ENCODE measurements at regions not wholly inside any gene's neighbourhood (a gene's known extent, or its start where the extent isn't known, plus 50 kb on each side); places are given as distances from the start of the nearest gene placed in this dataset.
A peak's percentile ranks its signal among the peaks of the same experiment; 100 is the strongest.

DNA sequence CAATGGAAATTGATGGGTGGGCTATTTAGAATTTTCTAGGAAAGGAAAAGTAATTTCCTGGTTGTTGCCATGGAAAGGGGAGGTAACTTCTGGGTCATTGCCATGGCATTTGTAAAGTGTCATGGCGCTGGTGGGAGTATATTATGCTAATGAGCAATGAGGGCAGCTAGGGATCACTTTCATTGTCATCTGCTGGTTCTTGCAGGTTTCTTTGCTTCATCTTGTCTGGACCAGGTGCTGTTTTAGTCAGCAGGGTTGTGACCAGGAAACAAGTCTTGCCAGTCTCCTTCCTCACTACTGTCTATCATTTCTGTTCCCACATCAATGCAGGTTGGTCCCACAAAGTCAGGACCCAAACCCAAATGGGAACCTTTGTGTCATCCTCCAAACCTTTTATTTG lies 237.6 kb upstream of the C11orf87 start:
- H3K4me3 ChIP-seq (ENCODE audit: low read length), result no peak overlapping the region
- peak; percentile 34 for DNase-seq (ENCODE audit: low read depth)
- TF ChIP-seq, protein P1, sequence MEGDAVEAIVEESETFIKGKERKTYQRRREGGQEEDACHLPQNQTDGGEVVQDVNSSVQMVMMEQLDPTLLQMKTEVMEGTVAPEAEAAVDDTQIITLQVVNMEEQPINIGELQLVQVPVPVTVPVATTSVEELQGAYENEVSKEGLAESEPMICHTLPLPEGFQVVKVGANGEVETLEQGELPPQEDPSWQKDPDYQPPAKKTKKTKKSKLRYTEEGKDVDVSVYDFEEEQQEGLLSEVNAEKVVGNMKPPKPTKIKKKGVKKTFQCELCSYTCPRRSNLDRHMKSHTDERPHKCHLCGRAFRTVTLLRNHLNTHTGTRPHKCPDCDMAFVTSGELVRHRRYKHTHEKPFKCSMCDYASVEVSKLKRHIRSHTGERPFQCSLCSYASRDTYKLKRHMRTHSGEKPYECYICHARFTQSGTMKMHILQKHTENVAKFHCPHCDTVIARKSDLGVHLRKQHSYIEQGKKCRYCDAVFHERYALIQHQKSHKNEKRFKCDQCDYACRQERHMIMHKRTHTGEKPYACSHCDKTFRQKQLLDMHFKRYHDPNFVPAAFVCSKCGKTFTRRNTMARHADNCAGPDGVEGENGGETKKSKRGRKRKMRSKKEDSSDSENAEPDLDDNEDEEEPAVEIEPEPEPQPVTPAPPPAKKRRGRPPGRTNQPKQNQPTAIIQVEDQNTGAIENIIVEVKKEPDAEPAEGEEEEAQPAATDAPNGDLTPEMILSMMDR (IDR thresholded peaks at IDR 0.05; ENCODE audit: insufficient read depth, low read depth, low read length, missing control alignments), result no peak

DNA sequence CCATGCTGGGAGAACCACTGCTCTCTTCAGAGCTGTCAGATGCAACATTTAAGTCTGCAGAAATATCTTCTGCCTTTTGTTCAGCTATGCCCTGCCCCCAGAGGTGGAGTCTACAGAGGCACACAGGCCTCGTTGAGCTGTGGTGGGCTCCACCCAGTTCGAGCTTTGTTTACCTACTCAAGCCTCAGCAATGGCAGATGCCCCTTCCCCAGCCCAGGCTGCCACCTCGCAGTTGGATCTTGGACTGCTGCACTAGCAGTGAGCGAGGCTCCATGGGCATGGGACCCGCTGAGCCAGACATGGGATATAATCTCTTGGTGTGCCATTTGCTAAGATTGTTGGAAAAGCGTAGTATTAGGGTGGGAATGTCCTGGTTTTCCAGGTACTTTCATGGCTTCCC lies 229.1 kb upstream of the C11orf87 start:
- no peak for DNase-seq (ENCODE audit: low read depth)
- H3K4me3 ChIP-seq (ENCODE audit: low read length), result no peak overlapping the region
- TF ChIP-seq, protein P1 (IDR thresholded peaks at IDR 0.05; ENCODE audit: insufficient read depth, low read depth, low read length, missing control alignments), result no peak

DNA sequence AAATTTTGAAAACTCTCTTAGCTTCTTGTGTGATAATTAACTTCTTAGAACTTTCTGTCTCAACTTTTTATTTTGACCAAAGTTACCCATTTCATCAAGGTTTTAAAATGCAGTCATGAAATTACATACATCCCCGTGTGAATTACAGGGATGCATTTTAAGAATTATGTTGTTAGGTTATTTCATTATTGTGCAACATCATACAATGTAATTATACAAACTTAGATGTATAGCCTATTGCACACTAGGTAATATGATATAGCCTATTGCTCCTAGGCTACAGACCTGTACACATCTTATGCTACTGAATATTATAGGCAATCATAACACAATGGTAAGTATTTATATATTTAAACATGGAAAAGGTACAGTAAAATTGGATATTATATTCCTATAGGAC lies 228.1 kb upstream of the C11orf87 start:
- H3K4me3 ChIP-seq (ENCODE audit: low read length), result no peak overlapping the region
- TF ChIP-seq, protein P1 (IDR thresholded peaks at IDR 0.05; ENCODE audit: insufficient read depth, low read depth, low read length, missing control alignments), result no peak
- DNase-seq (ENCODE audit: low read depth), result no peak

DNA sequence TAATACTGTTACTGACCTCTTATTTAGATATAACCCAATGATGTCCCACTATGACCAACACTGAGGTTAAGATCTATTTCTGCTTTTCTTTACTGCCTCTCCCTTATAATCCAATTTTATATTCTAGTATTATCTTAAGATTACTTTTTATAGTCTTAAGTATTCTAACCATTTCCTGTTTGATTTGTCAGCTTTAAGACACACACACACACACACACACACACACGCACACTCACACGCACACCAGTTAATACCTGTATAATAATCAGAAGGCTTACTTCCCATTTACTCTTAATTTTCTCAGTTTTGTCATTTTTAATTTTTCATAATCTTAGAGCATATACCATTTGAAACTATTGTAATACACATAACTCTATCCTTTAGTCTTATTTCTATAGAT lies 226.0 kb upstream of the C11orf87 start:
- no peak overlapping the region for H3K4me3 ChIP-seq (ENCODE audit: low read length)
- TF ChIP-seq, protein P1 (IDR thresholded peaks at IDR 0.05; ENCODE audit: insufficient read depth, low read depth, low read length, missing control alignments), result no peak
- peak; percentile 19 for DNase-seq (ENCODE audit: low read depth)

DNA sequence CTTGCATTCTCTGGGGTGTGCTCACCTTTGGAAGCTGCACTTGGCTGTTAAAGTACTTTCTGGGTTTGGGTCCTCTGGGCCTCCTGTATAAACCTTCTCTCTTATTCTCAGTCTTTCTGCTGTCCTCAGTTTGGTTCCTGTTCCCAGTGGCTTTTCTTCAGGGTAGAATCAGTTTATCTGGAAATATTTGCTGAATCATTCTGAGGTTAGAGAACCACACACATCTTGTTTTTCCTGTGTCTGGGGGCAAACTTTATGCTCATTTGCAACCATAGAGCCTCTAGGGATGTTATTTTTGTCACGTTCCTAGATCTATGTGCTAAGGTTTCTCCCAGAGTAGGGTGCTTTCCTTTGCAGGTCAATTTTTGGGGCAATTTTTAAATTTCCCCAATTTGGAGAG lies 224.3 kb upstream of the C11orf87 start:
- no peak overlapping the region for H3K4me3 ChIP-seq (ENCODE audit: low read length)
- DNase-seq (ENCODE audit: low read depth), result peak; percentile 9
- TF ChIP-seq, protein P1 (IDR thresholded peaks at IDR 0.05; ENCODE audit: insufficient read depth, low read depth, low read length, missing control alignments), result no peak

DNA sequence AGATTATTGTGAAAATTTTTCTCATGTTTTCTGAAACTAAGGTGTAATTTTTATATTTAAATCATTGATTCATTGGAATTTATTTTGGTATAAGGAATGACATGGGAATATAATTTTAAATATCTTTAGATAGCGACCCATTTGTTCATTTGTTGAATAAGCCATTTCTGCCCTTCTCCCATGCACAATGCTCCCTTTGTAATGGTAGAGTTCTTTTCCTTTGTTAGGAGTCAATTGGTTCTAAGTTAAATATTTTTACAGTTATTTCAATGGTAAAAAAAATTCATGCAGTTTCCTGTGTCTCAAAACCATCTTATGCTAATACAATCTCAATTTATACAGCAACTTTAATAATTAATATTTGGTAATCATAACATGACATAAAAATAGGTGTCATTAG lies 218.8 kb upstream of the C11orf87 start:
- no peak for DNase-seq (ENCODE audit: low read depth)
- no peak overlapping the region for H3K4me3 ChIP-seq (ENCODE audit: low read length)
- TF ChIP-seq, protein P1 (IDR thresholded peaks at IDR 0.05; ENCODE audit: insufficient read depth, low read depth, low read length, missing control alignments), result no peak

DNA sequence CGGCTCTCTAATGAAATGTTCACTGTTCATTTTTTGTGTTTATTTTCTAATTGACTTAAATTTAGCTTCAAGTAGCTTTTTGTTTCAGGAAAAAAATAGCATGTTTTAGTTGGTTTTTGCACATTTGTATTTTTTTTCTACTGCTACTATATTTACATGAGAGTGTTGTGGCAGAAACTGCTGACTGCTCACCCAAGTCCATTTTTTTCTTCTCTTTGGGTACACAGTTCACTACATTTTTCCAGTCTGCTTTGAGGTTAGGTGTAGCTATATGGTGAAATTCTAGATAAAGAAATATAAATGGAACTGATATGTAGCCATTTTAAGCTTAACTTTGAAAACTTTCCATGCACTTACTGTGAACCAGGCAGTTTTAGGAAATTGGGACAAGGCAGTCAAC lies 216.7 kb upstream of the C11orf87 start:
- no peak for DNase-seq (ENCODE audit: low read depth)
- no peak overlapping the region for H3K4me3 ChIP-seq (ENCODE audit: low read length)
- TF ChIP-seq, protein P1 (IDR thresholded peaks at IDR 0.05; ENCODE audit: insufficient read depth, low read depth, low read length, missing control alignments), result no peak
